ENCODE measurements at regions not wholly inside any gene's neighbourhood (a gene's known extent, or its start where the extent isn't known, plus 50 kb on each side); places are given as distances from the start of the nearest gene placed in this dataset.

DNA sequence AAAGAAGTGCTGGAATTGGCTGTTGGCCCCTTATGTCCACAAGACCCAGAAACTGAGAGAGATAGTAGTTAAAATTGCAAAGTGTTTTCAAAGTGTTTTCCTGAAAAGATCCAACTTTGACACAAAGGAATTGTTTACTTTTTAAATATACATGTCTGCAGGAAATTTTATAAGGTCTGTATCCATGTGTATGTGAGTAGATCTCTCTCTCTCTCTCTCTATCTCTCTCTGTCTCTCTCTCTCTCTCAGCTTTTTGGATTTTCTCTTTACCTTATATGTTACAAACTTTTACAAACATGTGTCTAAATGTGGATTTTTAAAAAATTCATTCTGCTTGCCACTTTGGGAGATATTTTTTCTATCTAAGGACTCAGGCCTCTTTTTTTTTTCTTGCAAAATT lies 358.6 kb downstream of the SIPA1L2 start:
- H3K4me3 ChIP-seq (ENCODE audit: low read depth, low read length): no peak overlapping the region
- TF ChIP-seq, protein P1, sequence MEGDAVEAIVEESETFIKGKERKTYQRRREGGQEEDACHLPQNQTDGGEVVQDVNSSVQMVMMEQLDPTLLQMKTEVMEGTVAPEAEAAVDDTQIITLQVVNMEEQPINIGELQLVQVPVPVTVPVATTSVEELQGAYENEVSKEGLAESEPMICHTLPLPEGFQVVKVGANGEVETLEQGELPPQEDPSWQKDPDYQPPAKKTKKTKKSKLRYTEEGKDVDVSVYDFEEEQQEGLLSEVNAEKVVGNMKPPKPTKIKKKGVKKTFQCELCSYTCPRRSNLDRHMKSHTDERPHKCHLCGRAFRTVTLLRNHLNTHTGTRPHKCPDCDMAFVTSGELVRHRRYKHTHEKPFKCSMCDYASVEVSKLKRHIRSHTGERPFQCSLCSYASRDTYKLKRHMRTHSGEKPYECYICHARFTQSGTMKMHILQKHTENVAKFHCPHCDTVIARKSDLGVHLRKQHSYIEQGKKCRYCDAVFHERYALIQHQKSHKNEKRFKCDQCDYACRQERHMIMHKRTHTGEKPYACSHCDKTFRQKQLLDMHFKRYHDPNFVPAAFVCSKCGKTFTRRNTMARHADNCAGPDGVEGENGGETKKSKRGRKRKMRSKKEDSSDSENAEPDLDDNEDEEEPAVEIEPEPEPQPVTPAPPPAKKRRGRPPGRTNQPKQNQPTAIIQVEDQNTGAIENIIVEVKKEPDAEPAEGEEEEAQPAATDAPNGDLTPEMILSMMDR (IDR thresholded peaks at IDR 0.05; ENCODE audit: low read depth, low read length): no peak

DNA sequence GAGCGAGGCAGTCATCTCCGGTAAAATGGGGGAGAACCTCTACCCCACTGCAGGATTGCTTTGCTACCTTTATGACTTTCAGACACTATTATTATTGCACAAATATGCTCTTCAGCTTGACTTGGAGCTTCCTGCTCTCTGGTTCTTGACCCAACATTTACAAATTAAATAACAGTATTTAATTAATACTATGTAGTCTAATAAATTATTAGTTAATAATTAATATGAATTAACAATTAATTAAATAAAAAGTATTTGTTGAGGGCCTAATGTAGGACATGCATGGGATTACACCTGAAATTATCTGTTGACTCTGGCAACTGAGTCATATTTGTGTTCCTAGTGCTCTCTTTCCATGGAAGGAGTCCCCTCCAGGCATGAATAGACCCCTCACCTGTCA lies 359.9 kb downstream of the SIPA1L2 start:
- H3K4me3 ChIP-seq (ENCODE audit: low read depth, low read length): no peak overlapping the region
- TF ChIP-seq, protein P1 (IDR thresholded peaks at IDR 0.05; ENCODE audit: low read depth, low read length): no peak

DNA sequence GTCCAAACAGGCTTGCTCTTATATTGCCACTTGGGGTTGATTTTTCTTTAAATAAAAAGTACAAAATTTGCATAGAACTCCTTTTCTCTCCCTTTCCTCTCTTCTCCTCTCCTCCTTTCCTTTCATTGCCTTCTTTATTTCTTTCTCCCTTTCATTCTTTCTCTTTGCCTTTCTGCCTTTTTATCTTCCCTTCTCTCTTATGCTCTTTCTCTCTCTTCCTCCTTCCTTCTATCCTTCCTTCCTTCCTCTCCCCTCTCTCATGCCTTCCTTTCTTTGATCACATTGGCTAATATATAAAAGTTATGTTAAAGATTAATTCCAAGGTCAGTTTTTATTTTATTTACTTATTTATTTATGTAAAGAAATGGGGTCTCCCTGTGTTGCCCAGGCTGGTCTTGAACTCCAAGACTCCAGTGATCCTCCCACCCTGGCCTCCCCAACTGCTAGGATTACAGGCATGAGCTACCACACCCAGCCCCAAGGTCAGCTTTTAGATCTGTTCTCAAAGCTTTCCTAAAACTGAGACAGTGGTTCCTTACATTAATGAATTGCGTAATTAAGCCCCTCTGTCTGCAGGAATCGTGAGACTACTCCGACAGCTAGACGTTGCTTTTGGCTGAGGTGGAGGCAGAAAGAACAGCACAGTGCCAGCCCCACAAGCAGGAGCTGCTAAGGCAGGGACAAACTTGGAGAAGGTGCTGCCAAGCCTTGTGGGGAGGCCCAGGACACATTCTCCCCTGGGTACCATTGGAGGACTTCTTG lies 361.9 kb downstream of the SIPA1L2 start:
- H3K4me3 ChIP-seq (ENCODE audit: low read depth, low read length): no peak overlapping the region
- TF ChIP-seq, protein P1 (IDR thresholded peaks at IDR 0.05; ENCODE audit: low read depth, low read length): no peak

DNA sequence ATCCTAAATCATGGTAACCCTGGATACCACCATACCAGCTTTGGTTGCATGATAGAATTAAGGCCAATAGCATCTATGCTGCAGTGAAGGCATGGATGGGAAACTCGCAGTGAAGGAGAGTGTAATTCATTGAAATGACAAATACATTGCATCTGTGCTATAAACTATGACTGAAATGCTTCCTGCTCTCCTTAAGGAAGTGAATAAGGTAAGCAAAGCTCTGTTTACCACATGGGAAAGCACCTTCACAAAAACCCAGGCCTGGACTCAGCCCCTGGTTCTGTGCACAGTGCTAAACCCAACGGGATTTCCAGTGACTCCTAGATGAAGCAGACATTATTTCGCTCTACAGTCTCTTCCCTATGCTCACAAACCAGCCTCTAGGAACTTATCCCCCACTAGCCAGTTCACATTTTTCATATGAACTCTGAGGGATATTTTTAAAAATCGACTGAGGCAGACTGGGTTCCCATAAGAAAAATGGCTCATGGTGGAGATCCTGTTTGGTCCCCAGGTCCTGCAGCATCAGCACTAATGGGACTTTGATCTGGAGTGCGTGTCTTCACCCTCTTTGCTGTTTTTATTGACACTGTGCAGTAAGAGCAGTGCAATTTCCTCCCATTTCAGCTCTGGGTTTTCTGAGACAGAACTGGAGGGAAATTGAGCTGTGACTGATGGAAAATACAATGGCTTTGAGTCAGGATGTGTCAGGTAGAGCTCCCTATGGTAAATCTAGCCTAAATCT lies 362.7 kb downstream of the SIPA1L2 start:
- no peak overlapping the region for H3K4me3 ChIP-seq (ENCODE audit: low read depth, low read length)
- TF ChIP-seq, protein P1 (IDR thresholded peaks at IDR 0.05; ENCODE audit: low read depth, low read length): no peak

DNA sequence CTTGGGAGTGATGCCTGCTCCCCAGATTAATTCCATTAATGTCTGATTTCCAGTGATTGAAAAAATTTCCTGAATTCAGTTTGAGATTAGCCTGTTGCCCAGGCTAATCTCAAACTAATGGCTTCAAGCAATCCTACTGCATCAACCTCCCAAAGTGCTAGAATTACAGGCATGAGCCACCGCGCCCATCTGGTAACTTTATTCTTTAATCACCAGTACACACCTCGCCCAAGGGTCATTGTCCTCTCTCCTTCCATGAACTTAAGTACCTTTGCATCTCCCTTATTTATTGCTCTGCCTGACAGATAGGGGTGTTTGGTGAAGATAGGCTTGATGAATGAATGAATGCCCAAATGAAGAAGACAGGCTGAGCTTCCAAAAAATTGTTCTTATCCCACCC lies 366.5 kb downstream of the SIPA1L2 start:
- no peak overlapping the region for H3K4me3 ChIP-seq (ENCODE audit: low read depth, low read length)

DNA sequence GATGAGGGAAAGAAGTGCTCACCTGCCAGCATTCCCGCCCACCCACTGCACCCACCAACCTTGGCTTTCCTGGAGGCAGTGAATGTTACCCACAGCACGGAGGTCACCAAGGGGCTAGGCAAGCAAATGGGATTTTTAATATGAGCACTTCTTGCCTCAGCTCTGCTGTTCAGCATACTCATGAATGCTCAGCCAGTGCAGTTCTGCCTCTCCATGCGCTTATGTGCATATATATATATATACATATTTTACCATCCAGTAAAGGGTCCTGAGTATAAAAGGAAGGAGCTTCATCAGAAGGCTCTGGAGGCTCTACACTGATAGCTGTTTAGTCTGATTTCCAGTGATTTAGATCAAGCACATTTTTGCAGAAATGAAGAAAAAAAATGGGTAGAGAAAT lies 366.9 kb downstream of the SIPA1L2 start:
- TF ChIP-seq, protein P1 (IDR thresholded peaks at IDR 0.05; ENCODE audit: low read depth, low read length): no peak
- no peak overlapping the region for H3K4me3 ChIP-seq (ENCODE audit: low read depth, low read length)

More for the DNA sequence above, 366.5 kb downstream of the SIPA1L2 start:
- TF ChIP-seq, protein P1 (IDR thresholded peaks at IDR 0.05; ENCODE audit: low read depth, low read length): no peak

DNA sequence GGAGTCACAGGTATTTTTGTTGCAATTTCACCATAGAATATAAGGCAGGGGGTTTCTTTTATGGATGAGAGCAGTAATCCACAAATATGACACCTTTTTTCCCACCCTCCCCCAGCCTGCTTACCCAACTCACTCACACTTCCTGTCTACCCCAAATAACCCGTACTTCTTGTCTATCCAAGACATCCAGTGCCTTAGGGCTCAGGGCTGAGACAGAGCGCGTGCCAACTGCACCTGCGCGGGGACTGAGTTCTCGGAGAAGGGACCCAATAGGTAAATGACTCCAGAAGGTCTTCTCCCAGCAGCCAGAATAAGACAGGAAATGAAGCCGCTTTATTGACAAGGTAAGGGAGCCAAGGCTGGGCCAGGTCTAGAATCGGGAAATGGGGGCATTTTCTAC lies 369.1 kb downstream of the SIPA1L2 start:
- TF ChIP-seq, protein P1 (IDR thresholded peaks at IDR 0.05; ENCODE audit: low read depth, low read length): no peak
- H3K4me3 ChIP-seq (ENCODE audit: low read depth, low read length): no peak overlapping the region

Measured in WI38 (cell line).